GM19395 (cell line): ENCODE measurements at regions not wholly inside any gene's neighbourhood (a gene's known extent, or its start where the extent isn't known, plus 50 kb on each side); places are given as distances from the start of the nearest gene placed in this dataset.
"Not testable (repeated sequence)": the region's sequence is repeated elsewhere in the genome, so short reads cannot be mapped to it uniquely, and the experiment has no call there.

ENCODE experiments used
- ATAC-seq: cut with Tn5 transposase; IDR thresholded peaks from one replicate; pipeline ENCODE4 v1.9.1; 2021; ENCODE audit warnings: mild to moderate bottlenecking, moderate library complexity; ENCODE audit not compliant: unreplicated experiment

- ATAC-seq, result no peak
Observed at GRCh38 chr18:29465526-29465925, 1288.6 kb upstream of the CDH2 start.

- ATAC-seq, result no peak
Observed at GRCh38 chr18:29459972-29460371, 1283.0 kb upstream of the CDH2 start.

- ATAC-seq, result no peak
Observed at GRCh38 chr18:29457316-29457889, 1280.5 kb upstream of the CDH2 start.

GRCh38 chr18:29449424-29449823 is 1272.5 kb upstream of the CDH2 start:
- no peak for ATAC-seq

GRCh38 chr18:29439398-29439797 is 1262.5 kb upstream of the CDH2 start:
- no peak for ATAC-seq

- no peak for ATAC-seq
Observed at GRCh38 chr18:29436459-29436858, 1259.5 kb upstream of the CDH2 start.

- ATAC-seq, result no peak
Observed at GRCh38 chr18:29434650-29435049, 1257.7 kb upstream of the CDH2 start.

- no peak for ATAC-seq
Observed at GRCh38 chr18:29430416-29430815, 1253.5 kb upstream of the CDH2 start.

GRCh38 chr18:29418136-29418535 is 1241.2 kb upstream of the CDH2 start:
- ATAC-seq, result no peak

DNA sequence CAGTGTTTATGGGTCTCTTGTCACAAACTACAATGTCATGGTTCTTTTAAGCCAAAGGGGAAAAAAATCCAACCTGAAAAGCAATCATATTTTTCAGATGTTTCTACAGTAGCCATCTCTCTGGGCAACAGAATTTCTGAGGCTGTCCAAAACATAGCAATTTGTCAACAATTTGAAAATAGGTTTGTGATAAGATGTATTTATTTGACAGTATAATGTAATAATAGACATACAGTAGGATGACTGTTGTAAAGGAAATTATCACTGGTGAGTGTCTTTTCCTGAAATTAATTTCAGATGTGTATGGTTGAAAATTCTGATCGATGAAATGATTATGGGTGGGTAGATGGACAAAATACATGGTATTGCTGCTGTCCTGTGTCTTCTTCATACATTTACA is 1230.1 kb upstream of the CDH2 start:
- ATAC-seq, result no peak

DNA sequence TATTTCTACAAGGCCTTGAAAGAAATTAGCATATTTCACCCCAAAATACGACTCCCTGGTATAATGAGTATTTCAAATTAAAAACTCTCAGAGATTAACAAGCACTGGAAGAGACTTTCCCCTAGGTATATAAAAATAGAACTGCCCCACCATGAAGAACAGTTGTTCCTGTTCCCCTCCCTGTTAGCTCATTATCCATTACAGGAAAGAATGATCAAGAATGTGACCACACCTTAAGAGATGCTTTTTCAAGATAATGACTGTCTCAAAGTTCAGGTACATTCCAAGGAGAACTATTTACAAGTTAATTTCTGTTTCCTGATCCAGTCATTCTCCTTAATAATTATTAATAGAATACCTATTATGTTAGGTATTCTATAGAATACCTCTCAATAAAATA is 1220.6 kb upstream of the CDH2 start:
- ATAC-seq, result no peak

DNA sequence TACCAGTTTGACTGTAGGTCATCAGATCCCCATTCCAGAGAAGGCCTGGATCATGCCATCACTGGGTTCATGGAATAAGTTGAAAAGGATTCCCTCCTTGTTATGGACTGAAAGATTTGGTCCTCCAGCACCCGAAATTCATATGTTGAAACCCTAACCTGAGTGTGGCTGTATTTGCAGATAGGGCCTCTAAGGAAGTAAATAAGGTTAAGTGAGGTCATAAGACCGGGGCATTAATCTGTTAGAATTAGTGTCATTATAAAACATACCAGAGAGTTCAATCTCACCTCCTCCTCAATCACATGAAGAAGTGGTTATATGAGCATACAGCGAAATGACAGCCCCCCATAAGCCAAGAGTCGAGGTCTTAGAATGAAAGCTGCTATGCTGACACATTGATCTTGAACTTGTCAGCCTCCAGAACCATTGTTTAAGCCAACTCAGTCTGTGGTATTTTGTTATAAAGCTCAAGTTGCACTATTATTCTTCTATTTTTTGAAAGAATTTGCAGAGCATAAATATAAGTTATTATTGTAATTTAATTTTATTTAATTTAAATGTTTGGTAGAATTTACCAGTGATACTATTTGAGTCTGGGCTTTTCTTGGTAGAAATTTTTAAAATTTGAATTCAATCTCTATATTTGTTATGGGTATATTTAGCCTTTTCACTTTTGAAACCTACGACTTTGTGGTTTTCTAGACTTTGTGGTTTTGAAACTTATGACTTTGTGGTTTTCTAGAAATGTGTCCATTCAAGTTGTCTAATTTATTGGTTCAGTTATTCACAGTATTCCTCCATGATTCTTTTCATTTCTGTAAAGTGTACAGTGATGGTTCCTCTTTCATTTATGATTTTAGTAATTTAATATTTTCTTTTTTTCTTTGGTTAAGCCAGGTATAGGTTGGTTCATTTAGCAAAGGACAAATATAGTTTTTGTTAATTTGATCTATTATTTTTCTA is 1206.7 kb upstream of the CDH2 start:
- ATAC-seq, result peak; percentile 81

GRCh38 chr18:29378651-29379136 is 1201.8 kb upstream of the CDH2 start:
- no peak for ATAC-seq

- no peak for ATAC-seq
Observed at GRCh38 chr18:29377346-29377745, 1200.4 kb upstream of the CDH2 start.

GRCh38 chr18:29373000-29373399 is 1196.1 kb upstream of the CDH2 start:
- ATAC-seq, result no peak

GRCh38 chr18:29361843-29362242 is 1184.9 kb upstream of the CDH2 start:
- no peak for ATAC-seq

DNA sequence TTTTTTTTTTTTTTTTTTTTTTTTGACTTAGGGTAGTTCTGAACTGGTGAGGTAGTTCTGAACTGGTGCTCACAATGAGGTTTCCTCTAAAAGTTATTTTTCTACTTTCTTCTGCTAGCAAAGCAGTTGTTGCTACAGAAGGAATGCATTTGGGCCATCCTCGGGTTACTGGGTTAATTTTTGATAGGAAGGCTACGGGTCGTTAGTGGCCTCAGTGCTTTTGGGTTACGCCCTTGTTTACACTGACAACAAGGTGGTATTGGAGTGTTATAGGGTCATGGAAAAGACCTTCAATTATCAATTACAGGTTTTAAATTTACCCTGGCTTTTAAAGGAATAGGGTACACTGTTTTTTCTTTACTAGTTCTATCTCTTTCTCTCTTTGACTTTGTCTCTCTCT is 1183.7 kb upstream of the CDH2 start:
- not testable (repeated sequence) for ATAC-seq

DNA sequence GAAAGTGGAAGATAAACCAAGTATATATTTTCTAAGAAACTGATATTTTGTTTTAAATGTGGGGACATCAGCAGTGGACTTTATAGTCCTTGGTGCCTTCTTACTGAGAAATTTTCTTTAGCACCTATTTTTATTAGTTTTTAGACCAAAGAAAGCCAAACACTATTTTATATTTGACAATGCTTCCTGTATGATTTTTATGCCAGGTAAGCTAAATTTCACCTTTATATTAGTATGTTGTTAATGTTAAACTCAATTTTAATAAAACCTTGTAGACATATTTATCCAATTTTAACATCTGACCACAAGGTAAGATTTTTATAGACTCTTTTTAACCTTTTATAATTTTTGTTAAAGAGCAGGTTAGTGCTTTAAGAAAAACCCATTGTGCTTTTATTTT is 1182.3 kb upstream of the CDH2 start:
- ATAC-seq, result not testable (repeated sequence)

DNA sequence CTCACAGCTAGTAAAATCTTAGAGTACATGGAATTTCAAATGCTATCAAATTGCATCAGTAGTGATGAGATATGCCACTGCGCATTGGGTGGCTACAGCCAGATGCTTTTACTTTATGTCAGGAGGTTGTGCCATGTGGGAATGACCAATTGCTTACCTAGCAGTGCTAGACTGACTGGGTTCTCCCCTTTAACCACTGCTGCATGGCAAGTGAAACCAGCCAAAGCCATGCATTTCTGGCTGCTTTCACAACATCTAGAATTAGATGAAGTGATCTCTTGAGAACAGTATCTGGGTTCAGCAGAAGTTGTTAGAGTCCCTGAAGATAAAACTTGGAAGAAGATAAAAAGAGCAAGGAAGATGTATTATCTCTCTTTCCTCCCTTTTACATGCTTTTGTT is 1174.2 kb upstream of the CDH2 start:
- ATAC-seq, result no peak

DNA sequence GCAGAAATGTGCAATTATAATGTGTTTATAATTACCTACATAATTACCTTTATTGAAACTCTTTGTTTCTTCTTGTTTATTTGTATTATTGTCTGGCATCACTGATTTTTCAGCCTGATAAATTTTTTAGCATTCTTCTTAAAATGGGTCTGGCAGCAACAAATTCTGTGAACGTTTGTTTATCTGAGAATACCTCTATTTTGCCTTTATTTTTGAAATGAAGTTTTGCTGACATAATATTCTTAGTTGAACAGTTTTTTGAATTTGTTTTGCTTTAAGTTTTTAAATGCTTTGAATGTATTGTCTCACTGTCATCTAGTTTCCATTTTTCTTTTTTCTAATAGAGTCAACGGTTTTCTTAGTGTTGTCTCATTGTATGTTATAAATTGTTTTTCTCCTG is 1152.0 kb upstream of the CDH2 start:
- no peak for ATAC-seq

DNA sequence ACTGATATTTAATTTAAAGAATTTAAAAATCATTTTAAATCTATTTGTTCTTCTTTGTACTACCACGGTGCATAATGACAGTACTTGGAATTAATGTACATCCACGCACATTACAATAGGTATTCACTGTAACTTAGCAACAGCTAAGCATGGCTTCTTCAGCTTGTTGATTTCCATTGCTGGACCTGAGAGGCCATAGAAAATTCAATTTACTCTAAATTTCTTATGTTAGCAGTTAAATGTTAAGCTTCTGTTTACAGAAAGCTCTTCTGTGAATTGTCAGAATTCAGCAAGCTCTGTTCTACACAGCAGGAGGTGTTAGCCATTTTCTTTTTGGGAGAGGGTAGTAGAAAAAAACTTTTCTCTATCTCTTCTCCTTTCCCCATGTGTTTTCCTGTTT is 1149.3 kb upstream of the CDH2 start:
- ATAC-seq, result no peak

DNA sequence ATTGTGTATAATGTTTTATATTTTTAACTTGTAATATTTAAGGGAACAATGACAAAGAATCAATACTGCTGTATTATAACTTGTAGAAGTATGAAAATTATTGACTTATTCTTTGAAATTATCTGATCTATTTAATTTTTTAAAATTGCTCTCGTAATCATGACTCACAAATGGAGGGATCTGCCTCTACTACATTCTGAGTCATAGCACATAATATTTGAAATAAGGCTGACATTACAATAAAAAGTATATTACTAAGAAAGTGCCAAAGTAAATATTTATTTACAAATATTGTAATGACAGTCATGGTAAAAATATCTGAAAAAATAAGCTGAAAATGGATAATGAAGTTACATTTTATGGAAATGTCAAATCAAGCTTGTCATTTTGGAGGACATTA is 1144.6 kb upstream of the CDH2 start:
- ATAC-seq, result no peak
